ENCODE measurements at regions not wholly inside any gene's neighbourhood (a gene's known extent, or its start where the extent isn't known, plus 50 kb on each side); places are given as distances from the start of the nearest gene placed in this dataset.

DNA sequence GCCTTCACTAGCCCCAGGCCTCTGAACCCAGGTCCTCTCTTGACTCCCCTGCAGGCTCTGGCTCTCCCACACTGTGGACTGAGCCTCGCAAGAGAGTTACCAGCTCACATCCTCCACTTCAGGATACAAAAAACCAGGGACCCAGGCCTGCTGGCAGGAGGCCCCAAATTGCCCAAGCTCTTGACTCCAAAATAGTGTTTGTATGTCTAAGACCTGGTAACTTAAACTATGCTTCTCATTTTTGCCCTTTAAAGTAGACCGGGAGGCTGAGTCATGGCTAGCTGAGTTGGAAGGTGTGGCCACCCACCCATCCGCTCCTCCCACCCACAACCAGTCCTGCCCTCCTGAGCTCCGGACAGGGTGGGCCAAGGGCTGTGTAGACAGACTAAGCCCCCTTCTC, 250.0 kb downstream of the SOX9 start:
- Histone ChIP-seq H3K27me3 (no peaks in the 10 kb centered on the region), H3K36me3 (no peaks in the 10 kb centered on the region), H3K9me3 (no peaks in the 10 kb centered on the region), H3K4me3 (no peak overlapping the region), H3K27ac (no peak overlapping the region), H3K4me1 (peaks cover 10% of the 10 kb centered on the region)
- no peak for DNase-seq (ENCODE audit: extremely low spot score in 2 of 2)
- intact Hi-C loops (cut with DNase I), result no loop called here
- TF ChIP-seq POLR2AphosphoS5 (IDR thresholded peaks at IDR 0.05; ENCODE audit: insufficient read depth in 1 of 2, low read depth in 1 of 2) (no peak), CTCF (IDR thresholded peaks at IDR 0.05) (no peak), POLR2A (IDR thresholded peaks at IDR 0.05) (no peak)

GRCh38 chr17:72372185-72372584, 251.4 kb downstream of the SOX9 start:
- intact Hi-C loops (cut with DNase I), result no loop called here
- peaks cover 10% of the 10 kb centered on the region for H3K4me1 ChIP-seq

GRCh38 chr17:72373910-72374741, 253.3 kb downstream of the SOX9 start:
- no peaks in the 10 kb centered on the region for H3K36me3 ChIP-seq
- TF ChIP-seq CTCF (IDR thresholded peaks at IDR 0.05) (no peak), POLR2AphosphoS5 (IDR thresholded peaks at IDR 0.05; ENCODE audit: insufficient read depth in 1 of 2, low read depth in 1 of 2) (no peak), POLR2A (IDR thresholded peaks at IDR 0.05) (no peak)
- H3K9me3 ChIP-seq, result no peaks in the 10 kb centered on the region
- no peak overlapping the region for H3K4me3 ChIP-seq
- no peak for DNase-seq (ENCODE audit: extremely low spot score in 2 of 2)
- no peak overlapping the region for H3K27ac ChIP-seq
- intact Hi-C loops (cut with DNase I), result no loop called here
- H3K4me1 ChIP-seq, result peaks cover 10% of the 10 kb centered on the region
- H3K27me3 ChIP-seq, result no peaks in the 10 kb centered on the region

More at GRCh38 chr17:72372185-72372584, 251.4 kb downstream of the SOX9 start:
- Histone ChIP-seq H3K9me3 (no peaks in the 10 kb centered on the region), H3K27me3 (no peaks in the 10 kb centered on the region), H3K4me3 (no peak overlapping the region), H3K27ac (no peak overlapping the region), H3K36me3 (no peaks in the 10 kb centered on the region)
- DNase-seq (ENCODE audit: extremely low spot score in 2 of 2), result no peak
- no peak for TF ChIP-seq POLR2AphosphoS5 (IDR thresholded peaks at IDR 0.05; ENCODE audit: insufficient read depth in 1 of 2, low read depth in 1 of 2)
- TF ChIP-seq POLR2A (IDR thresholded peaks at IDR 0.05), result no peak
- no peak for TF ChIP-seq CTCF (IDR thresholded peaks at IDR 0.05)

DNA sequence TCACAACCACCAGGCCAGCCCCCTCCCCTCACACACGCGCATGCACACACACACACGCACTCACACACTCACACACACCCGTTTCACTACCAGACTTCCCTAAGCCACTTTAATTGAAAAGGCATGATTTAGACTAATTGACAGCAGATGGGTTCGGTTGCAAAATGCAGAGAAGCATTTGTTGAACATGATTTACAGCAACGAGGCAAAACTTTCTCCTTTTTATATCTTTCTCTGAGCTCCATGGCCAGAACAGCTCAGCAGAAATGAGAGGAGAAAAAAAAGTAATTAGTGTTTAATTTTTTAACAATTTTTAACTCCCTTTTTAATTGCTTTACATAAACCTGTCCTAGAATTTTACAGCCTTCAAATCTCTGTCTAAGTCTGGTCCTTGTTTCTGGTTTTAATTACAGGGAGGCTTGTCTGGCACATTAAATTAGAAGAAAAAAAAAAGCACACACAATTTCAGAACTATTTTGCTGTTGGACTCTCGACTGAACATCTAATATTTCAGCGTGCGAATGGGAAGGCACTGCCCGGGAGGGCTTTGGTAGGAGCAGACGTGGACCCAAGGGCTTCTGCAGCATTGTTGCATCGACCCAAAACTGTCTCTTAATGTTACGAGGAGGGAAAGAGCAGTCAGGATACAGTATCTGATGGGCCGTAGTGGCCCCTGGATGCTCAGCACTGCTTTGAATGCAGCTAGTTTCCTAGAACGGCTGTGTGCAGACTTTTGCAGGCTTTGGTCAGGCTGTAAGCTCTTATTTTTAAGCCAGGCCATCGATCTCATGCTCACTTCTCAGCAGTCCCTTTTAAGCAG, 255.9 kb downstream of the SOX9 start:
- no peak for DNase-seq (ENCODE audit: extremely low spot score in 2 of 2)
- no peaks in the 10 kb centered on the region for H3K36me3 ChIP-seq
- no peak overlapping the region for H3K27ac ChIP-seq
- H3K27me3 ChIP-seq, result no peaks in the 10 kb centered on the region
- TF ChIP-seq POLR2A (IDR thresholded peaks at IDR 0.05) (no peak), CTCF (IDR thresholded peaks at IDR 0.05) (no peak), POLR2AphosphoS5 (IDR thresholded peaks at IDR 0.05; ENCODE audit: insufficient read depth in 1 of 2, low read depth in 1 of 2) (no peak)
- no peaks in the 10 kb centered on the region for H3K9me3 ChIP-seq
- no peak overlapping the region for H3K4me3 ChIP-seq
- intact Hi-C loops (cut with DNase I), result no loop called here
- peaks cover 10% of the 10 kb centered on the region for H3K4me1 ChIP-seq

Data from vagina (tissue), 2 donors.